ENCODE measurements at regions not wholly inside any gene's neighbourhood (a gene's known extent, or its start where the extent isn't known, plus 50 kb on each side); places are given as distances from the start of the nearest gene placed in this dataset.

DNA sequence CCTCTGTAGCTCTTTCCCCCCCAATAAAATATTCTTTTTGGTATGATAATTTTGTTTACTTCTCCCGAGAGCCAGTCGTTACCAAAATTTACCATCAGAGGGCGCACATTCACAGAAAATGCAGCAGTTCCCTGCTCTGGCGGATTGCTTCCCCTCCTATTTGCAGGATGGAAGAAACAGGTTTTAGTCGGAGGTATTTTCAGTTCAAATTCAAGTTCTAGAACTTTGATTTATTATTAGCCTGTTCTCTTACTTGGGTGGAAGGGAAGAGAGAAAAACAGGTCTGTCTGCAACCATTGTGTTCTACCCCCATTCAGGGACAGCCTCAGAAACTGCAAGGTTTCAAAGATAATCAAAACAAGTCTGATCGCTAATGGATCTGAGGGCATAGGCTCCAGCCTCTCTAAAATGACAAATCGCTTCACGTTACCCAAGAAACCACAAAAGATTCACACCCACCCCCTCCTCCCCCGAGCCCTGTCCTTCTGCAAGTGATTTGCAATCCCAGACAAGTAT lies 263.8 kb upstream of the RPS6KA3 start:
- TF ChIP-seq, protein P1, sequence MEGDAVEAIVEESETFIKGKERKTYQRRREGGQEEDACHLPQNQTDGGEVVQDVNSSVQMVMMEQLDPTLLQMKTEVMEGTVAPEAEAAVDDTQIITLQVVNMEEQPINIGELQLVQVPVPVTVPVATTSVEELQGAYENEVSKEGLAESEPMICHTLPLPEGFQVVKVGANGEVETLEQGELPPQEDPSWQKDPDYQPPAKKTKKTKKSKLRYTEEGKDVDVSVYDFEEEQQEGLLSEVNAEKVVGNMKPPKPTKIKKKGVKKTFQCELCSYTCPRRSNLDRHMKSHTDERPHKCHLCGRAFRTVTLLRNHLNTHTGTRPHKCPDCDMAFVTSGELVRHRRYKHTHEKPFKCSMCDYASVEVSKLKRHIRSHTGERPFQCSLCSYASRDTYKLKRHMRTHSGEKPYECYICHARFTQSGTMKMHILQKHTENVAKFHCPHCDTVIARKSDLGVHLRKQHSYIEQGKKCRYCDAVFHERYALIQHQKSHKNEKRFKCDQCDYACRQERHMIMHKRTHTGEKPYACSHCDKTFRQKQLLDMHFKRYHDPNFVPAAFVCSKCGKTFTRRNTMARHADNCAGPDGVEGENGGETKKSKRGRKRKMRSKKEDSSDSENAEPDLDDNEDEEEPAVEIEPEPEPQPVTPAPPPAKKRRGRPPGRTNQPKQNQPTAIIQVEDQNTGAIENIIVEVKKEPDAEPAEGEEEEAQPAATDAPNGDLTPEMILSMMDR (IDR thresholded peaks at IDR 0.05) = peak; percentile 35 to 67 (median 65)
- TF ChIP-seq POLR2A (IDR thresholded peaks at IDR 0.05) = no peak
